HG03039 (cell line): ENCODE measurements at regions not wholly inside any gene's neighbourhood (a gene's known extent, or its start where the extent isn't known, plus 50 kb on each side); places are given as distances from the start of the nearest gene placed in this dataset.
"Not testable (repeated sequence)": the region's sequence is repeated elsewhere in the genome, so short reads cannot be mapped to it uniquely, and the experiment has no call there.

ENCODE experiments used
- ATAC-seq: cut with Tn5 transposase; IDR thresholded peaks from one replicate; pipeline ENCODE4 v1.9.1; 2021; ENCODE audit warnings: mild to moderate bottlenecking, moderate library complexity; ENCODE audit not compliant: unreplicated experiment

DNA sequence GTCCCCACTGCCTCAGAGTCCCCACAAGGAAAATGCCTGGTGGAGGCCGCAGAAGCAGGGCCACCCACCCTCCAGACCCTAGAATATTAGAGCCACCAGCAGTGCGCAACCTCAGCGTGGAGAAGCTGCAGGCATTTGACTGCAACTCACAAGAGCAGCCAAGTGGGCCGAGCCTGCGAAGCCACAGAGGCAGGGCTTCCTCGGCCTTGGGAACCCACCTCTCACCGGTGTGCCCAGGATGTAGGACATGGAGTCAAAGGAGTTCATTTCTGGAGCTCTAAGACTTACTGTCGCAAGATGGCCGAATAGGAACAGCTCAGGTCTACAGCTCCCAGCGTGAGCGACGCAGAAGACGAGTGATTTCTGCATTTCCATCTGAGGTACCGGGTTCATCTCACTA lies 397.9 kb upstream of the PIK3R1 start:
- ATAC-seq, result no peak

DNA sequence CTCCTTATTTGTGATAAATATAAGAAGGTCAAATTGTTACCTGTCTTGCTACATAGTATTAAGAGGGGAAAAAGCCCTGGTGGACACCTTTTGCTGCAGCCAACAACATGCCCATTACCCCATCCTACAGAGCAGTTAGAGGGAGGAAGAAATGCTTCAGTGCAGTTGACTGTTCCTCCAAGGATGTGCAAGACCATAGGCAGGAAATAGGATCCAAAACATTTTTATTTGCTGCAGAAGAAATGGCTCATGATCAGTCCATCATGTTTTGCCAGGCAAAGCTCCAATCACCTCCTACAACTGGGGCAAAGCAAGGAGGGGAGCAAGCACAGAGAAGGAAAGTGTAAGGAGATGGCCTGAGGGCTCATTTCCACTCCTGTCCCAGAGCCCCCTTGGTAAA lies 399.1 kb upstream of the PIK3R1 start:
- no peak for ATAC-seq

DNA sequence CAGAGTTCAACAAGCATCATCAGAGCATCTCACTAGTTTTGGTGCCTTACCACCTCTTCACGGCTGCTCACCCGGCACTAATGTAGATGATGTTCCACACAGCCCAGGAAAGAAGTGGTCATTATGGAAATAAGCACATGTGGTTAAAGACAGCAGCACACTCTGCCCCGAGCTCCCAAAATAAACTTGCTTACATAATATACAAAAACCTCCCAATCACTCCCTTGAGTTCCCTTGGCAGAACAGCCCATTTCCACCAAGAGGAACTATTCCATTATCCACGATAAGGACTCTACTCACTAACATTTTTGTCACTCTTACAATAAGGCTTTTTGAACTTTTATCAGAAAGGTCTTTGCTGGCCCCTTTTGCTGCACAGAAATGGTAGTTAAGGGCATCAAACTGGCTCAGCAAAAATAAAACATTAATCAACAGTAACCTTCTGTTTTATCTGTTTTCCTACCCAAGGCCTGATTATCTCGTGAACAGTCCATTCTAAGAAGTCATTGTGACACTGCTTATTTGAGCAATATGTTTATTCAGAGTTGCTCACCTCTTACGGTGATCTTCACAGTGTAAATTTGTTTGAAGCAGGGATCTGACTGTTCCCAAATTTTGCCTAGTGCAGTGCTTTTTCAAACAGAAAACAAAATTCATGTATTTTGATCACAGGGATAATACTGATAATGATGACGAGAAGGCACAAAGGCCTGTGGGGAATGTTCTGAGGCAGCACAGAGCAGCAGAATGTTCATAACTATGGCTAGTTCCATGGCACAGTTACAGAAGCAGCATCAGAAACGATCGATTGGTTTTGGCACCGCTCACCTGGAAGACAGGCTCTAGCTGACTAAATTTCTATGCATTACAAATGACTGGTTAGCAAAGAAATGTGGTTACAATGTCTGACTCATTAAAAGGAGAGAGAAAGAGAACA lies 399.8 kb upstream of the PIK3R1 start:
- ATAC-seq, result no peak

GRCh38 chr5:67814569-67815311 lies 400.8 kb upstream of the PIK3R1 start:
- no peak for ATAC-seq

DNA sequence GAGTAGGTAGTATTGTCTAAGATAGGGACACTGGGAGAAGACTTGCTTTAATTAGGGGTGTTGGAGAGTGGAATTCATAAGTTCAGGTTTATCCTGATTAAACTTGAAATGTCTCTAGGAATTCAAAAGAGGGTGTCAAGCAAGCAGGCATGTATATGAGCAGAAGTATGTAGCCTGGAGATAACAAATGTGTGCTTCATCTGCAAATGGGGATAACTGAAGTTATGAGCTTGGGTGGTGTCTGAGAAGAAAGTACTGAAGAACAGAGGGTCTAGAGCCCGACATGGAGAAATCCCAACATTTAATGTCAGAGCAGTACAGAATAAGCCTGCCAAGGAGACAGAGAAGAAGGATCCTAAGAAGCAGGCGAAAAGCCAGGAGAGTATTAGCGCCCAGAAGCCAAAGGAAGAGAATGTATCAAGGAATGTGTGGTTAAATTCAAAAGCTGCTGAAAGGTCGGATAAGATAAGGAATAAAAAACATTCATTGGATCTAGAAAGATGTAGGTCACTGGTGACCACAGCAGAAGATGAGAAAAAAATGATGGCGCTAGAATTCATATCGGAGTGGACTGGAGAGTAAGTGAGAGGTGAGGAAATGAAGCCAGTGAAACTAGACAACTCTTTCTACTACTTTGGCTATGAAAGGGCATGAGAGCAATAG lies 401.5 kb upstream of the PIK3R1 start:
- ATAC-seq, result no peak

DNA sequence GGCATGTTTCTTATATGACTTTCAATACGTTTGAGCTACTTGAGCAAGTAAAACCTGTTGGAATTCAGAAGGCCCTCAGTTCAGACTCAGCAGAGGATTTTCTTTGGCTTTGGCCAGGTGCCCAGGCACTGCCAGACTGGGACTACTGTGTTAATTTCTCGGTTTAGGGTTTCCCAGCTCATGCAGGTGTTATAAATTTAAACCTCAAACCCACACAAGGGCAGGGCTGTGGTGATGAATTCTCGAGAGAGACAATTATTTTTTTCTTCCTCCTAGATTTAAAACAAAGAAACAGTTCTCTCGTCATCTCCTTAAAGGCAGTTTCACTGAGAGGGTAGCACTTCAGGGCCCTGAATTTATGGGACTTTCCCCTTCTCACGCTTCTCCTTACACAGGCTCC lies 406.0 kb upstream of the PIK3R1 start:
- no peak for ATAC-seq

DNA sequence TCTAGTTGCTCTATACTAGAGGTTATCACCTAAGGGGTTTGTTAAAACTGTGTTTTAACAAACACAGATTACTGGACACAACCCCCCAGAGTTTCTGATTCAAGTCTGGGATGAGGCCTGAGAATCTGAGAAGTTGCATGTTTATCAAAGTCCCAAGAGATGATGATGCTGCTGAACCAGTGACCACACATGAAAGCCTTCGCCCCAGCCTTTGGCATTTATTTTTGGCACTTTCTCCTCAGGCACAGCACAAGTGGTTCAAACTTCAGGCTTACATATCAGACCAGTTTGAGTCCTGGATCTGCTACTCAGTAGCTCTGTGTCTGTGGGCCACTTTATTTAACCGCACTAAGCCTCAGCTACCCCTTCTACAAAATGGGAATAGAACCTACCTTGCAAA lies 407.2 kb upstream of the PIK3R1 start:
- no peak for ATAC-seq

DNA sequence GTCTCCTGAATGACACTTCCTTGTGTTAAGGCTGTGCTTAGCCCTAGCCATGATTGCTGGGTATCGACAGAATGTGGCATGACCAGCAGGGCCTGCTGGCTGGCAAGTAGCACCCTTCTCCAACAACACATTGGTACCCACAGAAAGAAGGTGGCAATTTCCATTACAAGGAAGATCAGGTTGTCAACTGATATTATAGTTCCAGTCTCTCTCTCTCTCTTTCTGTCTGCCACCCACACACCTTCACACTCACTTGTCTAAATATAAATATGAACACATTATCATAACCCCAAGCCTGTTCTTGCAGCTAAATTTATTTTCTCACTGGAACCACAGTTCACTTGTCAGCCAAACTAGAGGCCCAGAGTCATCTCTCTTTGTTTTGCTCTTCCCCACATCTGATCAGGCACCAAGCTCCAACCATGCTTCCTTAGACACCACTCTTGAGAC lies 408.1 kb upstream of the PIK3R1 start:
- no peak for ATAC-seq

DNA sequence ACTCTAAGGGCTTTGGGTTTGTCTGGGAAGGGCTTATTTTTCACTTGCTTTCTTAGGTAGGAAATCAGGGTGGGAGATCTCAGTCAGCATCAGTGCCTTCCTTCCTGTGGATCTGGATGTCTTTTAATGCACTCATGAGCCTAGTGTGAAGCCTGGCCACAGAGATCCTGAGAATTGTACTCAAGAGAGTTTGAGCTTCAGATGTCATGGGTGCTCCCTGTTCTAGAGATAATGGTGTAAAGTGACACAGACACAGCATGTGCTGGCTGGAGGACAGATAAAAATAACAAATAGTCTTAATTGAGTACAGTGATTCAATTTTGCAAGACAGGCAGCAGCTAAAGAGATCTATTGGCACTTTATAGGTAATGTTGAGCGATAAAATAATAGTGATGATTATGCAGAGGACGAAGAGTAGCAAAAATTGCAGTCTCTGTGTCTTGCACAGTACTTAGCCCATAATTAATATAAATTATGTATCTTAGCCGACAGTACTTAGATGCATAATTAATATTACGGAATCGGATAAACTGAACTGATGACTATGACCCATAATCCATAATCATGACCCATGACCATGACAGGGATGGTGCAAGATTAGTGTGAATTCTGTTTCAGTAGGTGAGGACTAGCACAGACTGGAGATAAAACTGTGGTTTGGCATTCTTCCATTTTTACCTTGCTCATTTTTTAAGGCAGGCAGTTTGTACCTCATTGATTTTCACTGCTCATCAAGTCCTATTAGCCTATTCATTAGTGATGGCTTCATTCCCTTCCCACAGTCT lies 408.7 kb upstream of the PIK3R1 start:
- no peak for ATAC-seq

- no peak for ATAC-seq
Observed at GRCh38 chr5:67805666-67806348, 409.7 kb upstream of the PIK3R1 start.

DNA sequence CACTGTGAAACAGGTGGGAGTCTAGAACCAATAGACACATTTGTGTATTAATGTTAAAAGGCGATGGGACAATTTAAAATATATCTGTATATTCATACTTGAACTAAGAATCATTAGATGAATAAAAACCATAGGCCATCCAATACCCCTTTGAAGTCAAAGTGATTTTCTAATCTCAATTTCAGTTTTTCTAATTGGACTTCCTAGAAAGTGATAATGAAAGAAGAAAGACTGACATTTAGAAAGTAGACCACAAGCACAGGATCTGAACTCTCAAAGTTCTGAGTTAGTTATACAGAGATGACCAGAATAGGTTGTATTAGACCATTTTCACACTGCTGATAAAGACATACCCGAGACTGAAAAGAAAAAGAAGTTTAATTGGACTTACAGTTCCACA lies 412.8 kb upstream of the PIK3R1 start:
- no peak for ATAC-seq

- ATAC-seq, result no peak
Observed at GRCh38 chr5:67799732-67800234, 415.8 kb upstream of the PIK3R1 start.

DNA sequence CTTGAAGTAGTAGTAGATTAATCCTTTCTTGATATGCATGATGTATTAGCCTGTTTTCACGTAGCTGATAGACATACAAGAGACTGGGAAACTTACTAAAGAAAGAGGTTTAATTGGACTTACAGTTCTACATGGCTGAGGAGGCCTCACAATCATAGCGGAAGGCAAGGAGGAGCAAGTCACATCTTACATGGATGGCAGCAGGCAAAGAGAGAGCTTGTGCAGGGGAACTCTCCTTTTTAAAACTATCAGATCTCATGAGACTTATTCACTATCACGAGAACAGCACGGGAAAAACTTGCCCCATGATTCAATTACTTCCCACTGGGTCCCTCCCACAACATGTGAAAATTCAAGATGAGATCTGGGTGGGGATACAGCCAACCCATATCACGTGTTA lies 417.1 kb upstream of the PIK3R1 start:
- ATAC-seq, result not testable (repeated sequence)

- ATAC-seq, result no peak
Observed at GRCh38 chr5:67795781-67796477, 419.6 kb upstream of the PIK3R1 start.

DNA sequence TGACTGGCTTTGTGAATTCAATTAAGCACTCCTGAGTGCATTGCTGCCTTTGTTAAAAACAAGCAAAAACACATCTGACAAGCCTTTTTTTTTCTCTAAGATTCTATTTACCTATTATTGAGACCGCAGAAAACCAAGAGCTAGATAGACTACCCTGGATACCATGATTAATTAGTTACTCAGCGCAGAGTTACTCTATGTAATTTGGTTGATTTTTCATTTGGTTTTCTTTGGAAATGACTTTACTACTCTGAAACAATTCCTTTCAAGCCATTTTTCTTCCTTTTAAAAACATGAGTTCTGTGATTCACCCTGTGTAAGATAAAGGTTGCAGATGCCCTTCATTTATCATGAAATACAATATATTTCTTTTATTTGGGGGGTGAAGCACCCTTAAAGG lies 421.6 kb upstream of the PIK3R1 start:
- no peak for ATAC-seq

DNA sequence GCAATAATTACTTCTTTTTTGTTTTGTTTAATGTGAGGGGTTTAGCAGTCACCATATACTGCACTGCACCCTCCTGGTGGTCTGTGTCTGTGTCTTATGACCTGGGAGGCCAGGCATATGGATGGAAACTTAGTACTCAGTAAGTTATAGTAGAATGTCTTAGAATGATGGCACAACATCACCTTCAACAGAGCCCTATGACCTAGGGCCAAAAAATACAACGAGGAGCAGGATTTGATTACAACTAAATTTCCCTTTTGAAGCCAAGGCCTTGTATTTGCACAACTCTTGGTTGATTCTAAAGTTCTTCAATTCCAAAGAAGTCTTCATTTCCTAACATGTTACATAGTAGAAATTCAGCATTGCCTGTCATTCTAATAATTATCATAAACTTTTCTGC lies 422.1 kb upstream of the PIK3R1 start:
- ATAC-seq, result no peak

DNA sequence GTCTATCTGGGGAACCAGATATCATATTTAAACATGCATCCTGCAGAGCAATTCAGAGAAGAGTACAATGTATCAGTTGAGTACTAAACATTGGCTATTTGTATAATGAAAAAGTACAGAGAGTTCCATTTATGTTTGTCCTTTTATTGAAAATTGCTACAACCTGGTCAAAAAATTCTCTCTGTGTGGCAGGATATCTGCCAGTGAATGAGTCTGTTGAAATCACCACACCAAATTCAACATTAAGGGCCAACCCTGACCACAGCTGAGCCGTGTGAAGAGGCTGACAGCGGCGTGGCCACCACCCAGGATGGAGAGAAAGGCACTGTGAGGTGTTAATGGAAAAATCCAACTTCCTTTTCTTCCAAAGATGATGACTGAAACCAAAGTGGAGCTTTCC lies 422.7 kb upstream of the PIK3R1 start:
- no peak for ATAC-seq

- no peak for ATAC-seq
Observed at GRCh38 chr5:67790390-67790789, 425.2 kb upstream of the PIK3R1 start.

DNA sequence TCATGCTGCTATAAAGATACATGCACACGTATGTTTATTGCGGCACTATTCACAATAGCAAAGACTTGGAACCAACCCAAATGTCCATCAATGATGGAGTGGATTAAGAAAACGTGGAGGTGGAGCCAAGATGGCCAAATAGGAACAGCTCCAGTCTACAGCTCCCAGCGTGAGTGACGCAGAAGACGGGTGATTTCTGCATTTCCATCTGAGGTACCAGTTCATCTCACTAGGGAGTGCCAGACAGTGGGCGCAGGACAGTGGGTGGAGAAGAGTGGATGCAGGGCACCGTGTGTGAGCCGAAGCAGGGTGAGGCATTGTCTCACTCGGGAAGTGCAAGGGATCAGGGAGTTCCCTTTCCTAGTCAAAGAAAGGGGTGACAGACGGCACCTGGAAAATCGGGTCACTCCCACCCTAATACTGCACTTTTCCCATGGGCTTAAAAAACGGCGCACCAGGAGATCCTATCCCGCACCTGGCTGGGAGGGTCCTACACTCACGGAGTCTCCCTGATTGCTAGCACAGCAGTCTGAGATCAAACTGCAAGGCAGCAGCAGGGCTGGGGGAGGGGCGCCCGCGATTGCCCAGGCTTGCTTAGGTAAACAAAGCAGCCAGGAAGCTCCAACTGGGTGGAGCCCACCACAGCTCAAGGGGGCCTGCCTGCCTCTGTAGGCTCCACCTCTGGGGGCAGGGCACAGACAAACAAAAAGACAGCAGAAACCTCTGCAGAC lies 435.5 kb upstream of the PIK3R1 start:
- not testable (repeated sequence) for ATAC-seq
